Stimulated activated CD4-positive, alpha-beta T cell treated with anti-CD3 and anti-CD28 coated beads, Interleukin-4, amount 100 ng/mL, for 48 hours (primary cell): ENCODE measurements at regions not wholly inside any gene's neighbourhood (a gene's known extent, or its start where the extent isn't known, plus 50 kb on each side); places are given as distances from the start of the nearest gene placed in this dataset.

Experiments used
- DNase-seq, 2 donors: peaks; one replicate each; pipeline ENCODE4 v3.0.0-alpha.2; 2020; ENCODE audit warnings: low read depth in 2 of 2

DNA sequence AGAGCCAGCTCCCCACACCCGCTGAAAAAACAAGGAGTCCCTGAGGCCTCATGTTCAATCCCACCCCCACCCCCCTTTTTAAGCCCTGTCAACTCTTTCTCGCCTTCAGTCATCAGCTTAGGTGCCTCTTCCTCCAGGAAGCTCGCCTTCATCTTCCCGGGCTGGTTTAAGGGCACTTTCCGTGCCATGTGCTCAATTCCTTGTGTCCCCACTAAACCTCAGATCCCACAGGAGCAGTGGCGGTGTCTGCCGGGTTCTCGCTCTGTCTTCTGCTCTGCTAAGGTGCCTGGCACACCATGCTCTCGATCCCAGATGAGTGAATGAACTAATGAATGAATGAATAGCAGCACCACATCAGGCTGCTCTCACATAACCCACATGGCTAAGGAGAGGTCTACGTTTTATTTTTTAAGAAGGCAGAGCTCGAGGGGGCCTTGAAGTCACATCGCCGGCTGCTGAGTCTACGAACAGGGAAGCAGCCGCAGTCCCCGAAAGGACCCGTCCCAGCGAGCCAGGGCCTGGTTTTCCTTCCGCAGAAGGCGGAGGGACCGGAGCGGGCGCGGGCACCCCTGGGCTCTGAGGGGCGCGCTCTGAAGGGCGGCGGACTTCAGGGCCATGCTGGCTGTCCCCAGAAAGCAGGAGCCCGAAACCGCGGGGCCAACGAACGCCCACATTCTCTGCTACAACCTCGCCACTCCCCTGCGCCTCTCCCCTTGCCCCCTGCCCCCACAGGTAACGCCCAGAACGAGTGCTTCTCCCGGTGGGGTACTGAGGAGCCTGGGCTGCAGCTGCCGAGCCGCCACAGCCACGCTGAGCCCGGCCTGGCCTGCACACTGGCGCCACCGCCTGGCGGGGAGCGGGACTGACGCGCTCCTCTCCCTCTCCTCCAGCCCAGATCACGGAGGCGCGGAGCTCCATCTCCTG is 73.4 kb upstream of the KCNMA1 start:
- DNase-seq = peak; percentile 59 to 79

- no peak for DNase-seq
Measured at GRCh38 chr10:77710081-77710551, 72.5 kb upstream of the KCNMA1 start.

DNA sequence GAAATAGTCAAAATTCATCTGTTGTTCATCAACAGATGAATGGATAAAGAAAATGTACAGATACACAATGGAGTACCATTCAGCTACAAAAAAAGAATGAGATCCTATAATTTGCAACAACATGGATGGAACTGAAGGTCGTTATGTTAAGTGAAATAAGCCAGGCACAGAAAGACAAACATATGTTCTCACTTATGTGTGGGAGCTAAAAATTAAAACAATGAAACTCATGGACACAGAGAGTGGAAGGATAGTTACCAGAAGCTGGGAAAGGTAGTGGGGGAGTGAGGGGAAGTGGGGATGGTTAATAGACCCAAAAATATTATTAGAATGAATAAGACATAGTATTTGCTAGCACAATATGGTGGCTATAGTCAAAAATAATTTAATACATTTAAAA is 70.0 kb upstream of the KCNMA1 start:
- no peak for DNase-seq

DNA sequence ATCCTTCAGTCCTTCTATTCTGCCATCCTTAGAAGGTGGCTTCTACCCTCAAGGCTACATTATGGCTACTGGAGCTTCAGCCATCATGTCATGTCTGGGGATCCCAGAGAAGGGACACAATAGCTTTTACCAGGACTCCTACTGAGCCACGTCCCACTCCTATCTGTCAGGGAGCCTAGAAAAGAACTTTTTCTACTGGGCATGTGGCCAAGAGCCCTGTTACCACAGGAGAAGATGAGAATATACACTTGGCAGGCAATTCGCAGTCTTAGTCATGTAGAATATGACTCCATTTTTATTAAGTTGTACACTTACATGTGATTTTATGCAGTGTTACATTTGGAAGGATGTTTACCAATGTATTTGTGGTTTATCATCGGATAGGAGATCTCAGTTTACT is 64.6 kb upstream of the KCNMA1 start:
- no peak for DNase-seq

- DNase-seq = no peak
Measured at GRCh38 chr10:77700086-77700485, 62.5 kb upstream of the KCNMA1 start.

DNA sequence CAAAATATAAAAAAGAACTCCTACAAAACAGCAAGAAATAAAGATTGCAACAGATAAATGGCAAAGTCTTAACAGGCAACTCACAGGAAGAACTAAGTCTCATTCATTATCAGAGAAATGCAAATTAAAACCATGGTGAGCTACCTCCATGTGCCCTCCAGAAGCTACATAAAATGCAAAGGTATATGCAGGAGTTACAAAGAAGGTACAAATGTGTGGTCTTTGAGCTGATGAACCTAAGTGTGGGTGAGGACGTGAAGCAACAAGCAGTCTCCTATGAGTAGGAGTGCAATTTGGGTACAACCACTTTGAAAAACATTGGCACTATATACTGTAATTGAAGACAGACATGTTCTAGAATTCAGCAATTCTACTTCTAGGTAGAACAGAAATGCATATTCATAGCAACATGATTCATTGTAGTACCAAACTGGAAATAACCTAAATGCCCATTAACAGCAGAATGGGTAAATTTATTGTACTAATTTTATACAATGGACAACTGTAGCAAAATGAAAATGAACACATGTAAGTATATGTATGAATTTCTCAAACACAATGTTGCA is 61.6 kb upstream of the KCNMA1 start:
- no peak for DNase-seq

DNA sequence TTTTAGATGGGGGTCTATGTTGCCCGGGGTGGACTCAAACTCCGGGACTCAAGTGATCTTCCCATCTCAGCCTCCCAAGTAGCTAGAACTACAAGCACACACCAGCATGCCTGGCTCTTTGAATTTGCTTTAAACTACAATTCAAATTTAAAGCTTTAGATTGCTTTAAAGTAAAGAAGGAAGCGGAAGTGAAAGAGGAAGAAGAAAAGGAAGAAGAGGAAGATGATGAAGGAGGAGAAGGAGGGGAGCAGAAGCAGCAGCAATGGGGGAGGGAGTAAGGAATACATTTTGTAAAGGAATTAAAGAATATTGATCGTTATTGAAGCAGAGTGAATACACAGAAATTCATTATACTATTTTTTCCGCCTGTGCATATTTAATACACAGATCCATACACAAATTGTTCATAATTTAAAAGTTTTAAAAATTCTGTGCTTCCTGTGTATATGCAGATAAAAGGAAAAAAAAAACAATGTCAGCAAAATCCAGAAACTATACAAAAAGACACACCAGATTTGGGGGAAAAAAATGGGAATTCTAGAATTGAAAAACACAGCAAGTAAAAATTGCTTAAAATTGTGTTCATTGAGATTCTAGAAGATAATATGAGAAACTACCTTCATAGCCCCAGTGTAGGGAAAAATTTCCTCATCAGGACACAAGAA is 60.8 kb upstream of the KCNMA1 start:
- no peak for DNase-seq

DNA sequence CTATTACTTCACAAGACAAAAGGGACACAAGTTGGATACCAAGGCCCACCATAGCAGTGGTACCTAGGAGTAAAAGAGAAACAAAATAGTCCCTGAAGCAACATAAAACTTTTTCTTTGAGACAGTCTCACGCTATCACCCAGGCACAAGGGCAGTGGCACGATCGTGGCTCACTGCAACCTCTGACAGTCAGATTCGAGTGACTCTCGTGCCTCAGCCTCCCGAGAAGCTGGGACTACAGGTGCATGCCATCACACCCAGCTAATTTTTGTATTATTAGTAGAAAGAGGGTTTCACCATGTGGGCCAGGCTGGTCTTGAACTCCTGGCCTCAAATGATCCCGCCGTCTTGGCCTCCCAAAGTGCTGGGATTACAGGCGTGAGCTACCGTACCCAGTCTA is 59.0 kb upstream of the KCNMA1 start:
- DNase-seq = no peak

GRCh38 chr10:77695186-77695585 is 57.6 kb upstream of the KCNMA1 start:
- DNase-seq = no peak

GRCh38 chr10:77692782-77693181 is 55.2 kb upstream of the KCNMA1 start:
- DNase-seq = no peak

DNA sequence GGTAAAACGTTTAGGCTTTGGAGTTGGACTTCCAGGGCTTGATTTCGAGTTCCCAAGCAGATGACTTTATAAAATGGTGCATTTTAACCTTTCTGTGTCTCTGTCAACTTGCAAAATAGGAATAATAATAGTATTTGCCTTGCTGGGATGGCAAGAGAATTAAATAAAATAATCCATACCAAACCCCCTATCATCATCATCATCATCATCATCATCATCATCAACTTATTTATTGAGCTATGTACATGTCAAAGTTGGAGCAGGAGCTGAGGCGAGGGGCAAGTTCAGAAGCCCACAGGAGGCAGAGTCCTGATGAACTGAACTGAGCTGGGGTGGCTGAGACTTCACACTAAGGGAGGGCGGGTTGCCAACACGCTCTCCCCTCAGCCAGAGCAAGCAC is 51.7 kb upstream of the KCNMA1 start:
- no peak for DNase-seq

GRCh38 chr10:77687621-77688020 is 50.0 kb upstream of the KCNMA1 start:
- no peak for DNase-seq
